KOPT-K1 (cell line): ENCODE measurements at regions not wholly inside any gene's neighbourhood (a gene's known extent, or its start where the extent isn't known, plus 50 kb on each side); places are given as distances from the start of the nearest gene placed in this dataset.
"Not testable (repeated sequence)": the region's sequence is repeated elsewhere in the genome, so short reads cannot be mapped to it uniquely, and the experiment has no call there.

ENCODE experiments used
- H3K27ac ChIP-seq: fragments of 200-600 bp; sonication (generic); 2 replicates; pipeline ENCODE4 v1.5.1; 2016; ENCODE audit warnings: antibody characterized with exemption, mild to moderate bottlenecking, low read depth, low read length; ENCODE audit not compliant: poor library complexity, severe bottlenecking
- H3K36me3 ChIP-seq: fragments of 200-600 bp; sonication (generic); 2 replicates; pipeline ENCODE4 v1.5.1; 2017; ENCODE audit warnings: antibody characterized with exemption, mild to moderate bottlenecking, low read length, moderate library complexity; ENCODE audit not compliant: insufficient read depth
- H3K9me3 ChIP-seq: fragments of 200-600 bp; sonication (generic); 2 replicates; pipeline ENCODE4 v1.5.1; 2017; ENCODE audit warnings: antibody characterized with exemption, low read length, mild to moderate bottlenecking; ENCODE audit not compliant: insufficient read depth, poor library complexity, severe bottlenecking

DNA sequence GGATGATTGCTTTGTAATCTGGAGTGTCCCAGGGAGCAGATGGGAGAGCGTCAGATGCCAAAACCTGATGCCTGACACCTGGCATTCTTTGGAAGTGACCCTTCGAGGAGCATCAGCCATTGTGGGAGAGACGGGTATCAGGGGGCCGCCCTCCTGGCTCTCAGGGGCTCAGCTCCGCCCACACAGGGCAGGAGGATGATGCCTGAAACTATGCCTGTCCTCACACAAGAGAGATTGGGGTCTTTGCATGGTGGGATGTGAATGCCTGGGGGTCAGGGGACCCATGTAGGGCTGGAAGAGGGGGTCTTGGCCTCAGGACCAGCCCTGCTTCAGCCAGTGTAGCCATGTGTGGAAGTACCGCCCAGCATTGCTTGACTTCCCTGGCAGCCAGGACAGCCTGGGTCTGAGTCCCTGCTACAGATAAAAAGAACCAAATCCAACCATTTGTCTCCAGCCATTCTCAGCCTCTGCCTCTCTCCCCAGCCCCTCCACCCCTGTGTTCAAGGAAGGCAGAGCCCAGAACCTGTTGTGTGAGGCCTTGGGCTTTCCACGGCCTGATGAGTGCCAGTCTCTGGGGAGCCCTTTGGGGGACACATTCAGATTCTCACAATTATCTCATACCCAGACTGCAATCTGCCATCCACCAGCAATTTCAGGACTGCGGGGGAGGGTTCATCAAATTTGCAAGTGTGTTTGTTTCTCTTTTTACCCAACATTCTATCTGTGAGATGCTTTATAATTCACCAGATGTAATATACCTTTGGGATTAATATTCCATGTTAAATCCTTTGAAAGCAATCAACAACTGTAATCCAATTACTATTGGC is 371.2 kb downstream of the PREX1 start:
- H3K36me3 ChIP-seq: no peaks in the 10 kb centered on the region
- no peak overlapping the region for H3K27ac ChIP-seq
- H3K9me3 ChIP-seq: no peaks in the 10 kb centered on the region

- H3K36me3 ChIP-seq: no peaks in the 10 kb centered on the region
- H3K9me3 ChIP-seq: no peaks in the 10 kb centered on the region
- H3K27ac ChIP-seq: no peak overlapping the region
Measured at GRCh38 chr20:48455651-48456365, 372.0 kb downstream of the PREX1 start.

GRCh38 chr20:48454671-48455490 is 372.9 kb downstream of the PREX1 start:
- Histone ChIP-seq H3K9me3 (no peaks in the 10 kb centered on the region), H3K27ac (no peak overlapping the region), H3K36me3 (no peaks in the 10 kb centered on the region)

GRCh38 chr20:48453477-48454093 is 374.2 kb downstream of the PREX1 start:
- Histone ChIP-seq H3K36me3 (no peaks in the 10 kb centered on the region), H3K27ac (no peak overlapping the region), H3K9me3 (no peaks in the 10 kb centered on the region)

GRCh38 chr20:48451401-48451800 is 376.4 kb downstream of the PREX1 start:
- Histone ChIP-seq H3K36me3 (no peaks in the 10 kb centered on the region), H3K9me3 (no peaks in the 10 kb centered on the region), H3K27ac (no peak overlapping the region)

- H3K27ac ChIP-seq: no peak overlapping the region
- H3K9me3 ChIP-seq: peaks cover 9% of the 10 kb centered on the region
- H3K36me3 ChIP-seq: no peaks in the 10 kb centered on the region
Measured at GRCh38 chr20:48448666-48449600, 378.9 kb downstream of the PREX1 start.

GRCh38 chr20:48447456-48447855 is 380.3 kb downstream of the PREX1 start:
- Histone ChIP-seq H3K9me3 (peaks cover 15% of the 10 kb centered on the region), H3K36me3 (no peaks in the 10 kb centered on the region), H3K27ac (no peak overlapping the region)

- Histone ChIP-seq H3K36me3 (no peaks in the 10 kb centered on the region), H3K27ac (no peak overlapping the region), H3K9me3 (peaks cover 15% of the 10 kb centered on the region)
Measured at GRCh38 chr20:48445827-48446226, 382.0 kb downstream of the PREX1 start.

DNA sequence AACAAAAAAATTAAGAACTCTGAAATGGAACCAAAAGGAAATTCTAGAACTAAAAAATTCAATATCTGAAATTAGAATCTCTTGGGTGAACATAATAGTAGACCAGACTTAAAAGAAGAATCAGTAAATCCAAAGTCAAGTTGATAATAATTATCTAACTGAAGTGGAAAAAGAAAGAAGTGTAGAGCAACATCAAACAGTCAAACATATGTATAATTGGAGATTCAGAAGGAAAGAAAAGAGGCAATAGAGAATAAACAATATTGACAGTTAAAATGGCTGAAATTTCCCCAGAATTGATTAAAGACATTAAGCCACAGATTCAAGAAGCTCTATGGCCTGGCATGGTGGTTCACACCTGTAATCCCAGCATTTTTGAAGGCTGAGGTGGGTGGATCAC is 383.6 kb downstream of the PREX1 start:
- H3K9me3 ChIP-seq: peaks cover 15% of the 10 kb centered on the region
- H3K27ac ChIP-seq: no peak overlapping the region

GRCh38 chr20:48440916-48441315 is 386.9 kb downstream of the PREX1 start:
- peaks cover 21% of the 10 kb centered on the region for H3K9me3 ChIP-seq
- H3K36me3 ChIP-seq: no peaks in the 10 kb centered on the region
- no peak overlapping the region for H3K27ac ChIP-seq

More for the DNA sequence above, 383.6 kb downstream of the PREX1 start:
- no peaks in the 10 kb centered on the region for H3K36me3 ChIP-seq

GRCh38 chr20:48440261-48440660 is 387.5 kb downstream of the PREX1 start:
- H3K27ac ChIP-seq, H3K36me3 ChIP-seq: not testable (repeated sequence)
- peaks cover 21% of the 10 kb centered on the region for H3K9me3 ChIP-seq

GRCh38 chr20:48437146-48437545 is 390.7 kb downstream of the PREX1 start:
- Histone ChIP-seq H3K36me3 (no peaks in the 10 kb centered on the region), H3K27ac (no peak overlapping the region), H3K9me3 (peaks cover 6% of the 10 kb centered on the region)

DNA sequence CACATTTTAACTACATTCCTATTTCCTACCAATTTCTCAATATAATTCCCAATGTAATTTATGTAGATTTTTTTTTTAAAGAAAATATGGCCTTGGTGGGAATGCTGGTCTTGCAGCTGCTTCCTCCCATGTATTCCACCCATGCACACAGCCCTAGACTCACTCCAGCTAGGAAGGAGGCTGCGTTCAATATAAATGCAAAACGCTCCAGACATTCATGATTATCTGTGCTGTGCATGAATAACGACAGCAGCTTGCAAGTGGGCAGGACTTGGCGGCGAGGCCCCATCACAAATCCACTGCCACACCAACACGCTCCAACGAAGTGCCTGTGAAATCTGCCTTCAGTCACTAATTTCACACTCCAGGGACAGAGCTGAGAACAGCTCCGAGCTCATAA is 391.2 kb downstream of the PREX1 start:
- not testable (repeated sequence) for H3K36me3 ChIP-seq, H3K27ac ChIP-seq, H3K9me3 ChIP-seq

DNA sequence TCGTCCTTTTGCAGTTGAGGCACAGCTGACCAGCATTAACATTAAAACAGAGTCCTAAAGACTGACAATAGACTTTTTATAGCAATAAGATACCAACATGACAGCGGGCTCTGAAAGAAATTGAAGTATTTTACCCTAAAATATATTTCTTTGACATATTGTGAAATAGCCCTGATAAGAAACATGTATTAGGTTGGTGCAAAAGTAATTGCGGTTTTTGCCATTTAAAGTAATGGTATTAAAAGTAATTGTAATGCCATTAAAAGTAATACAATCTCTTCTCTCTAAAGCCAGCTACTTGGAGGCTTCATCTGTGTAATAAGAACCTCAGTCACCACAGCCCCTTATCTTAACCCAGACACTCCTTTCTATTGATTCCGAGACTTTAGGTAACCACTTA is 394.6 kb downstream of the PREX1 start:
- no peaks in the 10 kb centered on the region for H3K36me3 ChIP-seq
- no peak overlapping the region for H3K27ac ChIP-seq
- H3K9me3 ChIP-seq: peaks cover 2% of the 10 kb centered on the region
